ENCODE measurements at regions not wholly inside any gene's neighbourhood (a gene's known extent, or its start where the extent isn't known, plus 50 kb on each side); places are given as distances from the start of the nearest gene placed in this dataset.

- no peaks in the 10 kb centered on the region for H3K4me1 Mint-ChIP-seq
- POLR2A ChIA-PET = no interaction called here
- H3K36me3 Mint-ChIP-seq = no peaks in the 10 kb centered on the region
- no peak overlapping the region for H3K4me3 Mint-ChIP-seq
- DNase-seq (no peak), ATAC-seq (no peak)
- peaks cover 0 to 17% (median 12%) of the 10 kb centered on the region in 9 donors for H3K9me3 Mint-ChIP-seq
- H3K27me3 Mint-ChIP-seq = peaks cover 0 to 11% (median 6%) of the 10 kb centered on the region in 5 donors
- no peak overlapping the region for H3K27ac Mint-ChIP-seq
These were observed 162.0 kb downstream of the TRAM1L1 start for GRCh38 chr4:116923389-116923788.

- H3K27me3 Mint-ChIP-seq = no peaks in the 10 kb centered on the region
- no peak overlapping the region for H3K4me3 Mint-ChIP-seq
- H3K9me3 Mint-ChIP-seq = peaks cover 0 to 26% (median 0%) of the 10 kb centered on the region in 9 donors
- DNase-seq (no peak), ATAC-seq (no peak)
- H3K27ac Mint-ChIP-seq = no peak overlapping the region
- H3K36me3 Mint-ChIP-seq = no peaks in the 10 kb centered on the region
- no peaks in the 10 kb centered on the region for H3K4me1 Mint-ChIP-seq
- POLR2A ChIA-PET = no interaction called here
These were observed 171.9 kb downstream of the TRAM1L1 start for GRCh38 chr4:116913451-116913850.

DNA sequence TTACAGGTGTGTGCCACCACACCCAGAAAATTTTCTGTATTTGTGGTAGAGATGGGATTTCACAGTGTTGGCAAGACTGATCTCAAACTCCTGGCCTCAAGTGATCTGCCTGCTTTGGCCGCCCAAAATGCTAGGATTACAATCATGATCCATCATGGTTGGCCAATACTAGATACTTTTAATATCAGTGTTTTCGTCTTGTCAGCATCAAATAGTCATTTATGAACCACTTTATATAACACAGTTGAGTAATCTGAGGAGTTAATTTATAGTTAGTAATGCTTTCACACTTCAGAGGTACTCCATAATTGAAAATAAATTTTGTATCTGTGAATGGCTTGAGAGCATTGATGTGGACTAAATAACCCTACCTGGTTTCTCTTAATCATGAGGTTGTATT is 178.6 kb downstream of the TRAM1L1 start:
- Mint-ChIP-seq H3K4me3 (no peak overlapping the region), H3K36me3 (no peaks in the 10 kb centered on the region), H3K27me3 (no peaks in the 10 kb centered on the region), H3K27ac (peak overlapping the region in 1 of 10 donors; percentile 14), H3K4me1 (no peaks in the 10 kb centered on the region), H3K9me3 (peaks cover 0 to 37% (median 3%) of the 10 kb centered on the region in 9 donors)
- POLR2A ChIA-PET = no interaction called here
- ATAC-seq (no peak), DNase-seq (no peak)

DNA sequence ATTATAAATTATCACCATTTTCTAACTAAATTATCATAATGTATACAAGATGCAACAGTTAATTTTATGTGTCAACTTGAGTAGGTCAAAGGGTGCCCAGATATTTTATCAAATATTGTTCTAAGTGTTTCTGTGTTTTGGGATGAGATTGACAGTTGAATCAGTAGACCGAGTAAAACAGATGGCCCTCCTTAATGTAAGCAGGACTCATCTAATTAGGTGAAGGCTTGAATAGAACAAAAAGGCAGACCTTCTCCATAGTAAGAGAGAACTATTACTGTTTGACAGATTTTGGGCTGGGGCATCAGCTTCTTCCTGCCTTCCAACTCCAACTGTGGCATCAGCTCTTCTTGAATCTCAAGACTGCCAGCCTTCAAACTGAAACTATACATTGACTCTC is 185.8 kb downstream of the TRAM1L1 start:
- H3K9me3 Mint-ChIP-seq = peaks cover 0 to 29% (median 6%) of the 10 kb centered on the region in 9 donors
- no peak overlapping the region for H3K4me3 Mint-ChIP-seq
- ATAC-seq (no peak), DNase-seq (no peak)
- no peaks in the 10 kb centered on the region for H3K4me1 Mint-ChIP-seq
- H3K36me3 Mint-ChIP-seq = no peaks in the 10 kb centered on the region
- POLR2A ChIA-PET = no interaction called here
- H3K27ac Mint-ChIP-seq = no peak overlapping the region
- no peaks in the 10 kb centered on the region for H3K27me3 Mint-ChIP-seq

- POLR2A ChIA-PET = no interaction called here
These were observed 199.8 kb downstream of the TRAM1L1 start for GRCh38 chr4:116885579-116885978.

DNA sequence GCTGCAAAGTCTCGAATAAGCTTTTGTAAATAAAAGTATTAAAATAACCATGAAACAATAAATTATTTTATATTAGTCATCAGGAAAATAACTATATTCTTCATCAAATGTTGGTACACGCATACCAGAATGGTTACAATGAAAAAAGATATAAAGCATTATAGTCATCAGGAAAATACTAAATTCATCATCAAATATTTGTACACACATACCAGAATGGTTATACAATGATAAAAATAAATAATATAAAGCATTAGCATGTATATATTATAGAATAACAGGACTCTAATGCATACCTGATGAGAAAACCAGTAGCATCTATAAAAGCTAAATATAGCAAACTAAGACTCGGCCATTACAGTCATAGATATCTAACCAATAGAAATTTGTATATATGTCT is 202.9 kb downstream of the TRAM1L1 start:
- no peaks in the 10 kb centered on the region for H3K36me3 Mint-ChIP-seq
- H3K4me3 Mint-ChIP-seq = no peak overlapping the region
- POLR2A ChIA-PET = no interaction called here
- H3K9me3 Mint-ChIP-seq = peaks cover 0 to 9% (median 0%) of the 10 kb centered on the region in 9 donors
- ATAC-seq (no peak), DNase-seq (no peak)
- no peaks in the 10 kb centered on the region for H3K4me1 Mint-ChIP-seq
- no peak overlapping the region for H3K27ac Mint-ChIP-seq
- no peaks in the 10 kb centered on the region for H3K27me3 Mint-ChIP-seq

More at GRCh38 chr4:116885579-116885978, 199.8 kb downstream of the TRAM1L1 start:
- Mint-ChIP-seq H3K4me1 (no peaks in the 10 kb centered on the region), H3K27me3 (no peaks in the 10 kb centered on the region), H3K27ac (no peak overlapping the region), H3K36me3 (no peaks in the 10 kb centered on the region), H3K9me3 (peaks cover 0 to 10% (median 0%) of the 10 kb centered on the region in 9 donors), H3K4me3 (no peak overlapping the region)
- ATAC-seq = no peak
- no peak for DNase-seq

- Mint-ChIP-seq H3K9me3 (peaks cover 0 to 9% (median 0%) of the 10 kb centered on the region in 9 donors), H3K27me3 (no peaks in the 10 kb centered on the region), H3K4me3 (no peak overlapping the region), H3K36me3 (no peaks in the 10 kb centered on the region), H3K27ac (no peak overlapping the region), H3K4me1 (no peaks in the 10 kb centered on the region)
- no peak for ATAC-seq
- no peak for DNase-seq
- POLR2A ChIA-PET = no interaction called here
These were observed 204.3 kb downstream of the TRAM1L1 start for GRCh38 chr4:116881077-116881476.

- POLR2A ChIA-PET = no interaction called here
- H3K27me3 Mint-ChIP-seq = no peaks in the 10 kb centered on the region
- H3K4me1 Mint-ChIP-seq = no peaks in the 10 kb centered on the region
- H3K27ac Mint-ChIP-seq = no peak overlapping the region
- ATAC-seq = no peak
- DNase-seq = no peak
- H3K4me3 Mint-ChIP-seq = no peak overlapping the region
- no peaks in the 10 kb centered on the region for H3K36me3 Mint-ChIP-seq
- peaks cover 0 to 9% (median 0%) of the 10 kb centered on the region in 9 donors for H3K9me3 Mint-ChIP-seq
These were observed 204.8 kb downstream of the TRAM1L1 start for GRCh38 chr4:116880625-116881024.

DNA sequence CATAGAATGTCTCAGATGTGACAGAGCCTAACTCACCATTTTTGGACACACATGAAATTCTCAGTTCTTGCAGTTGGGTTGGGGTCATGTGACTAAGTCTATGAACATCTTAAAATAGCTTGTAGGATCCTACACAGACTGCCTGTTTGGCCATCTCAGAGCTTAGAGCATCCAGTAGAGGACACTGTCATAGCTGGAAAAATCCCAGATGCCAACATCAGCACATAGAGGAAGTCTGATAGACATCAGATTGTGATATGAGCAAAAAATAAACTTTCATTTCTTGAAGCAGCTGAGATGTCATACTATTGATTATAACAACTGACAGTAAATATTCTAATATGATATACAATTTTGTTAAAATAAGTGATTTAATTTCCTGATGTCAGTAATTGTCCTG is 207.1 kb downstream of the TRAM1L1 start:
- H3K4me3 Mint-ChIP-seq = no peak overlapping the region
- no peaks in the 10 kb centered on the region for H3K27me3 Mint-ChIP-seq
- ATAC-seq (no peak), DNase-seq (no peak)
- H3K9me3 Mint-ChIP-seq = peaks cover 0 to 2% (median 0%) of the 10 kb centered on the region in 9 donors
- H3K4me1 Mint-ChIP-seq = no peaks in the 10 kb centered on the region
- no peak overlapping the region for H3K27ac Mint-ChIP-seq
- no peaks in the 10 kb centered on the region for H3K36me3 Mint-ChIP-seq
- POLR2A ChIA-PET = no interaction called here

GRCh38 chr4:116877069-116877468 is 208.3 kb downstream of the TRAM1L1 start:
- H3K27ac Mint-ChIP-seq = no peak overlapping the region
- DNase-seq (no peak), ATAC-seq (no peak)
- no peaks in the 10 kb centered on the region for H3K36me3 Mint-ChIP-seq
- POLR2A ChIA-PET = no interaction called here
- H3K4me3 Mint-ChIP-seq = no peak overlapping the region
- no peaks in the 10 kb centered on the region for H3K27me3 Mint-ChIP-seq
- no peaks in the 10 kb centered on the region for H3K4me1 Mint-ChIP-seq
- no peaks in the 10 kb centered on the region for H3K9me3 Mint-ChIP-seq

- Mint-ChIP-seq H3K36me3 (no peaks in the 10 kb centered on the region), H3K4me1 (no peaks in the 10 kb centered on the region), H3K9me3 (peaks cover 0 to 2% (median 0%) of the 10 kb centered on the region in 9 donors), H3K27me3 (no peaks in the 10 kb centered on the region), H3K27ac (no peak overlapping the region), H3K4me3 (no peak overlapping the region)
- no peak for ATAC-seq
- POLR2A ChIA-PET = no interaction called here
- DNase-seq = no peak
These were observed 212.4 kb downstream of the TRAM1L1 start for GRCh38 chr4:116872941-116873340.

DNA sequence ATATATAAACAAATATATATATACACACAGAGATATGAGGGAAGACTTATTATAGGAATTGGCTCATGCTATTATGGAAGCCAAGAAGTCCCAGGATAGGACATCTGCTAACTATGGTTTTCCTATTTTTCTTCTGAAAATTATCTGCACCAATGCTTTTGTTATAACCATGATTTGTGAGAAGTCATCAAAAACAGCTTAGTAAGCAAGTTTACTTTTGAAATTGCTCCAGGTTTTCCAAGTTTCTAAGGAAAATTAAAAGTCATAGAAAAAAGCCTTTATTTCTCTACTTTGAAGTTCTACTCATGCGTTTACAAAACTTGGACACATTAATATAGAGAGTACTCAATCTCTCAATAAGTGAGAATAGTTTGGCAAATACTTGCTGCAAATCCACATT is 213.1 kb downstream of the TRAM1L1 start:
- POLR2A ChIA-PET = no interaction called here

DNA sequence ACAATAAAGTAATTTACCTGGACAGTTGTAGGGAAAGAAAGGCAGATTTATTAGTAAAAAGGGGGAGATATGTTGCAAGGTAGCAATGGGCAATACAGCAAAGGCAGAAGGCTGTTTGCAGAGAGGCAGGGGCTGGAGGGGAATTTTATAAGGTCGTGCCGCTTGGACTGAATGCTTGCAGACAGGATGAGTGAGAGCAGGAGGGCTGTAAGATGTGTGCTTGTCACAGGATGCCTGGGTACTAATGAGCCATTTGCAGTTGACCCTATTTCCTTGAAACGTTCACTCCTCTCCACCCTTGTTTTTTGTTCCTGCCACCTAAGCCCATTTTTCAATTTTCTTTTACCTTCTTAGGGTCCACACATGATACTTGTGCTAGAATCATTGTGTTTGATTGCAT is 214.7 kb downstream of the TRAM1L1 start:
- Mint-ChIP-seq H3K4me1 (no peaks in the 10 kb centered on the region), H3K4me3 (no peak overlapping the region), H3K27ac (peak overlapping the region in 1 of 10 donors; percentile 18), H3K36me3 (no peaks in the 10 kb centered on the region), H3K27me3 (no peaks in the 10 kb centered on the region), H3K9me3 (peaks cover 0 to 2% (median 0%) of the 10 kb centered on the region in 9 donors)
- DNase-seq = no peak
- POLR2A ChIA-PET = no interaction called here
- no peak for ATAC-seq

More for the DNA sequence above, 213.1 kb downstream of the TRAM1L1 start:
- Mint-ChIP-seq H3K27me3 (no peaks in the 10 kb centered on the region), H3K27ac (no peak overlapping the region), H3K9me3 (peaks cover 0 to 2% (median 0%) of the 10 kb centered on the region in 9 donors), H3K36me3 (no peaks in the 10 kb centered on the region), H3K4me1 (no peaks in the 10 kb centered on the region), H3K4me3 (no peak overlapping the region)
- ATAC-seq = no peak
- DNase-seq = no peak

DNA sequence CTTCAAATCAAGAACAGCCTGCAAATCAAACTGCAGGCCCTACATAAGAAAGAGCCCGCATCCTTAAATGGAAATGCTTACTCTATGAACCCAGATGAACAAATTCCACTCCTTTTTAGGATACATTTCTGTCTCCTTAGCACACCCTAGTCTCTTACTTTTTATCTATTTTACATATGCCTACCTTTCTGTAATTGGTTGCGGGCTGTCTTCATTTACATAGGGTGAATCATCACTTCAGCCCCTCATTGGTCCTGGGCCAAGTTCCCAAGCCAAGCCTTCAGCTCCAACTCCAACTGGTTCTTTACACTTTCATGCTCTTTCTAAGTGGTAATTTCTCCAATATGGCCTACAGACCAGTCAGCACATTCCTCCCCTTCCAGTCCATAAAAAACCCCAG is 219.3 kb downstream of the TRAM1L1 start:
- no peaks in the 10 kb centered on the region for H3K36me3 Mint-ChIP-seq
- DNase-seq = no peak
- H3K9me3 Mint-ChIP-seq = peaks cover 0 to 2% (median 0%) of the 10 kb centered on the region in 9 donors
- no peak overlapping the region for H3K27ac Mint-ChIP-seq
- H3K27me3 Mint-ChIP-seq = no peaks in the 10 kb centered on the region
- no peak for ATAC-seq
- H3K4me3 Mint-ChIP-seq = no peak overlapping the region
- POLR2A ChIA-PET = no interaction called here
- no peaks in the 10 kb centered on the region for H3K4me1 Mint-ChIP-seq

All from naive thymus-derived CD8-positive, alpha-beta T cell (primary cell).